KMS-11 (cell line): ENCODE measurements at regions not wholly inside any gene's neighbourhood (a gene's known extent, or its start where the extent isn't known, plus 50 kb on each side); places are given as distances from the start of the nearest gene placed in this dataset.

ENCODE experiments used
- H2AFZ ChIP-seq: fragments of 200-600 bp; sonication (generic); 2 replicates; pipeline ENCODE4 v1.6.1; 2016; ENCODE audit warnings: antibody characterized with exemption, mixed run types, low read depth
- H3K27ac ChIP-seq: fragments of 200-600 bp; sonication (generic); 2 replicates; pipeline ENCODE4 v1.6.1; 2016; ENCODE audit warnings: mild to moderate bottlenecking, mixed run types
- H3K27me3 ChIP-seq: fragments of 200-600 bp; sonication (generic); 2 replicates; pipeline ENCODE4 v1.6.1; 2017; ENCODE audit warnings: mild to moderate bottlenecking, low read depth, mixed run types, moderate library complexity; ENCODE audit not compliant: insufficient read depth
- H3K36me3 ChIP-seq: fragments of 200-600 bp; sonication (generic); 2 replicates; pipeline ENCODE4 v1.6.1; 2017; ENCODE audit warnings: mild to moderate bottlenecking, mixed run types; ENCODE audit not compliant: insufficient read depth
- H3K4me1 ChIP-seq: fragments of 200-600 bp; sonication (generic); 2 replicates; pipeline ENCODE4 v1.6.1; 2016; ENCODE audit warnings: mild to moderate bottlenecking, low read depth, mixed run types; ENCODE audit not compliant: poor library complexity, severe bottlenecking
- H3K4me2 ChIP-seq: fragments of 200-600 bp; sonication (generic); 2 replicates; pipeline ENCODE4 v1.7.0; 2016; ENCODE audit warnings: mild to moderate bottlenecking, mixed run types
- H3K4me3 ChIP-seq: fragments of 200-600 bp; sonication (generic); IDR thresholded peaks from 2 replicates; pipeline ENCODE4 v1.6.1; 2017; ENCODE audit warnings: low read depth, low read length, mixed read lengths; ENCODE audit not compliant: insufficient read depth
- H3K79me2 ChIP-seq: fragments of 200-600 bp; sonication (generic); 2 replicates; pipeline ENCODE4 v1.6.1; 2016; ENCODE audit warnings: low read depth, mixed run types; ENCODE audit not compliant: insufficient read depth
- H3K9ac ChIP-seq: fragments of 200-600 bp; sonication (generic); 2 replicates; pipeline ENCODE4 v1.6.1; 2016; ENCODE audit warnings: mild to moderate bottlenecking, mixed run types
- H4K20me1 ChIP-seq: fragments of 200-600 bp; sonication (generic); 2 replicates; pipeline ENCODE4 v1.6.1; 2016; ENCODE audit warnings: mild to moderate bottlenecking, mixed run types; ENCODE audit not compliant: insufficient read depth
- TF ChIP-seq, protein P1 (sequence below): fragments of 200-600 bp; sonication (generic); conservative IDR thresholded peaks from 2 replicates; pipeline ENCODE4 v1.6.1; 2017; ENCODE audit warnings: low read depth, mild to moderate bottlenecking, antibody characterized with exemption, low read length, moderate library complexity, mixed read lengths

DNA sequence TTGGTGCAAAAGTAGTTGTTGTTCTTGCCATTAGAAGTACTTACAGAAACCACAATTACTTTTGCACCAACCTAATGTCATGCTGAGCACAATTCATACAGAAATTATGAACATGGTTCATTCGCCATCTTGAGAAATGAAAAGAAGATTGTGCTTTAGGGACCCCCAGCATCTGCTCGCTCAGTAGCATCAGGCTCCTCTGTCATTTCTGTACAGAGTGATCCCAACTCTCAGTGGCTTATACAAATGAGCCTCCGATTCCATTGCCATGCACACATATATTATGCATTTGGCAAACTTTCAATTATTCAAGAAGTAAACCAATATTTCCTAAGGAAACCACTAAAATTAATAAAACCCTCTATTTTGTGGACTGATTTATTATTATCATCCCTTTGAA is 266.2 kb downstream of the MED10 start:
- no peak overlapping the region for H2AFZ ChIP-seq
- H3K4me3 ChIP-seq: no peak overlapping the region
- H3K27me3 ChIP-seq: no peaks in the 10 kb centered on the region
- H3K9ac ChIP-seq: no peak overlapping the region
- no peaks in the 10 kb centered on the region for H4K20me1 ChIP-seq
- no peak overlapping the region for H3K27ac ChIP-seq
- H3K36me3 ChIP-seq: no peaks in the 10 kb centered on the region
- peaks cover 6% of the 10 kb centered on the region for H3K4me1 ChIP-seq
- no peaks in the 10 kb centered on the region for H3K79me2 ChIP-seq
- no peak overlapping the region for H3K4me2 ChIP-seq
- TF ChIP-seq, protein P1, sequence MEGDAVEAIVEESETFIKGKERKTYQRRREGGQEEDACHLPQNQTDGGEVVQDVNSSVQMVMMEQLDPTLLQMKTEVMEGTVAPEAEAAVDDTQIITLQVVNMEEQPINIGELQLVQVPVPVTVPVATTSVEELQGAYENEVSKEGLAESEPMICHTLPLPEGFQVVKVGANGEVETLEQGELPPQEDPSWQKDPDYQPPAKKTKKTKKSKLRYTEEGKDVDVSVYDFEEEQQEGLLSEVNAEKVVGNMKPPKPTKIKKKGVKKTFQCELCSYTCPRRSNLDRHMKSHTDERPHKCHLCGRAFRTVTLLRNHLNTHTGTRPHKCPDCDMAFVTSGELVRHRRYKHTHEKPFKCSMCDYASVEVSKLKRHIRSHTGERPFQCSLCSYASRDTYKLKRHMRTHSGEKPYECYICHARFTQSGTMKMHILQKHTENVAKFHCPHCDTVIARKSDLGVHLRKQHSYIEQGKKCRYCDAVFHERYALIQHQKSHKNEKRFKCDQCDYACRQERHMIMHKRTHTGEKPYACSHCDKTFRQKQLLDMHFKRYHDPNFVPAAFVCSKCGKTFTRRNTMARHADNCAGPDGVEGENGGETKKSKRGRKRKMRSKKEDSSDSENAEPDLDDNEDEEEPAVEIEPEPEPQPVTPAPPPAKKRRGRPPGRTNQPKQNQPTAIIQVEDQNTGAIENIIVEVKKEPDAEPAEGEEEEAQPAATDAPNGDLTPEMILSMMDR: no peak

GRCh38 chr5:6111131-6111530 is 267.2 kb downstream of the MED10 start:
- Histone ChIP-seq H3K79me2 (no peaks in the 10 kb centered on the region), H3K4me3 (no peak overlapping the region), H3K9ac (no peak overlapping the region), H3K27me3 (no peaks in the 10 kb centered on the region), H3K27ac (no peak overlapping the region), H2AFZ (no peak overlapping the region), H4K20me1 (no peaks in the 10 kb centered on the region), H3K4me2 (no peak overlapping the region), H3K36me3 (no peaks in the 10 kb centered on the region), H3K4me1 (no peaks in the 10 kb centered on the region)
- TF ChIP-seq, protein P1: no peak

DNA sequence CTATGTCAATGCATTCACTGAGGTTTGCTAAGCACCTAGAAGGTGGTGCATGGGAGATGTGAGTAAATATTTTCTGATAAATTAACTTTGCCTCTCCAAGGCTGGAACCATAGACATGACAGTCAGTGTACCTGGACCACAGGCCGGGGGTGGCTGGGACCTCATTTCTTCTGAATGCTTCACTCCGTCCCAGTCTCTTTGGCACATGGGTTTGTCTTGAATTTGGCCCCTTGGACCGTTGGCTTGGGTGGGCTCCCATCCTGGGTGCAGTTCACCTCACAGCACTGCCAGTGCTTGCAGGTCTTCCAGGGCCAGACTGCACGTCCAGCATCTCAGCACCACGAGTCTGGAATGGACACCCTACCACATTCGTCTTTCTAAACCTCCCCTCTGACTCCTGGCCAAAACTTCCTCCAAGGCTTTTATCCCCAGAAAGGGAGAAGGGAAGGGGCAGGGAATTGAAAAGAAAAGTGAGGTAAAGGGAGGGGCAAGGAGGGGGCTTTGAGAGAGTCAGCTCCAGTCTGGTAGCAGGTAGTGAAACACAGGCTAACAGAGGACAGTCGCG is 267.8 kb downstream of the MED10 start:
- Histone ChIP-seq H2AFZ (no peak overlapping the region), H3K27ac (no peak overlapping the region), H3K79me2 (no peaks in the 10 kb centered on the region), H3K36me3 (no peaks in the 10 kb centered on the region), H3K4me2 (no peak overlapping the region), H4K20me1 (no peaks in the 10 kb centered on the region), H3K27me3 (no peaks in the 10 kb centered on the region), H3K9ac (no peak overlapping the region), H3K4me3 (no peak overlapping the region), H3K4me1 (no peaks in the 10 kb centered on the region)
- TF ChIP-seq, protein P1: no peak

GRCh38 chr5:6108981-6109825 is 269.1 kb downstream of the MED10 start:
- Histone ChIP-seq H3K79me2 (no peaks in the 10 kb centered on the region), H3K36me3 (no peaks in the 10 kb centered on the region)

More at GRCh38 chr5:6108981-6109825, 269.1 kb downstream of the MED10 start:
- no peak overlapping the region for H3K27ac ChIP-seq
- TF ChIP-seq, protein P1: no peak
- H3K4me1 ChIP-seq: peaks cover 6% of the 10 kb centered on the region
- no peak overlapping the region for H3K4me3 ChIP-seq
- H4K20me1 ChIP-seq: no peaks in the 10 kb centered on the region
- no peak overlapping the region for H3K4me2 ChIP-seq
- no peak overlapping the region for H3K9ac ChIP-seq
- no peak overlapping the region for H2AFZ ChIP-seq
- no peaks in the 10 kb centered on the region for H3K27me3 ChIP-seq
